Peyer's patch (tissue), 4 donors: ENCODE measurements at regions not wholly inside any gene's neighbourhood (a gene's known extent, or its start where the extent isn't known, plus 50 kb on each side); places are given as distances from the start of the nearest gene placed in this dataset.

Experiments
- DNase-seq, 3 donors: peaks; one replicate each; pipeline ENCODE4 v3.0.0-alpha.2; 2017 to 2019
- H3K27ac ChIP-seq, 4 donors: fragments of 200-600 bp; sonication (generic); one replicate each; pipeline ENCODE4 v1.5.1; 2016 to 2019
- H3K27me3 ChIP-seq, 2 donors: fragments of 200-600 bp; sonication (generic); one replicate each; pipeline ENCODE4 v1.5.1; 2019
- H3K36me3 ChIP-seq, 3 donors: fragments of 200-600 bp; sonication (generic); one replicate each; pipeline ENCODE4 v1.5.1; 2016 to 2019
- H3K4me1 ChIP-seq, 4 donors: fragments of 200-600 bp; sonication (generic); one replicate each; pipeline ENCODE4 v1.5.1; 2016 to 2019
- H3K4me3 ChIP-seq, 4 donors: fragments of 200-600 bp; sonication (generic); 1 replicate in 3 of 4; 2 replicates in 1 of 4; pipeline ENCODE4 v1.5.1; 2016 to 2019; ENCODE audit warnings: mild to moderate bottlenecking in 1 of 4
- H3K9me3 ChIP-seq, 4 donors: fragments of 200-600 bp; sonication (generic); one replicate each; pipeline ENCODE4 v1.5.1; 2016 to 2019; ENCODE audit warnings: mild to moderate bottlenecking in 1 of 4
- CTCF ChIP-seq, 6 experiments: fragments of 450-650 bp in 4 of 6; fragments of 200-600 bp in 2 of 6; sonication (generic) in 1 of 6; IDR thresholded peaks; one replicate each; pipeline ENCODE4 v1.5.1; 2017 to 2019; ENCODE audit warnings: antibody characterized with exemption in 6 of 6, mild to moderate bottlenecking in 3 of 6, moderate library complexity in 1 of 6
- POLR2A ChIP-seq, 2 donors: fragments of 450-650 bp; IDR thresholded peaks; one replicate each; pipeline ENCODE4 v1.5.1; 2017; ENCODE audit warnings: antibody characterized with exemption in 2 of 2, mild to moderate bottlenecking in 2 of 2, moderate library complexity in 2 of 2

GRCh38 chr5:163696579-163696887 is 191.1 kb downstream of the MAT2B start:
- H3K27ac ChIP-seq, result no peak overlapping the region
- no peaks in the 10 kb centered on the region for H3K27me3 ChIP-seq
- H3K4me1 ChIP-seq, result no peaks in the 10 kb centered on the region
- TF ChIP-seq CTCF (IDR thresholded peaks at IDR 0.05), result no peak
- no peak for TF ChIP-seq POLR2A (IDR thresholded peaks at IDR 0.05)
- no peaks in the 10 kb centered on the region for H3K9me3 ChIP-seq
- no peak overlapping the region for H3K4me3 ChIP-seq
- H3K36me3 ChIP-seq, result no peaks in the 10 kb centered on the region
- DNase-seq, result no peak

GRCh38 chr5:163706053-163706771 is 200.8 kb downstream of the MAT2B start:
- no peak for TF ChIP-seq POLR2A (IDR thresholded peaks at IDR 0.05)
- TF ChIP-seq CTCF (IDR thresholded peaks at IDR 0.05), result no peak
- Histone ChIP-seq H3K27me3 (no peaks in the 10 kb centered on the region), H3K36me3 (no peaks in the 10 kb centered on the region), H3K4me3 (no peak overlapping the region), H3K9me3 (no peaks in the 10 kb centered on the region), H3K27ac (no peak overlapping the region), H3K4me1 (no peaks in the 10 kb centered on the region)
- DNase-seq, result no peak

- H3K27me3 ChIP-seq, result no peaks in the 10 kb centered on the region
- H3K9me3 ChIP-seq, result no peaks in the 10 kb centered on the region
- TF ChIP-seq POLR2A (IDR thresholded peaks at IDR 0.05) (no peak), CTCF (IDR thresholded peaks at IDR 0.05) (no peak)
- no peak for DNase-seq
- H3K27ac ChIP-seq, result no peak overlapping the region
- H3K4me3 ChIP-seq, result no peak overlapping the region
- no peaks in the 10 kb centered on the region for H3K36me3 ChIP-seq
- H3K4me1 ChIP-seq, result no peaks in the 10 kb centered on the region
Measured at GRCh38 chr5:163712011-163712410, 206.6 kb downstream of the MAT2B start.

- Histone ChIP-seq H3K27ac (no peak overlapping the region), H3K4me1 (no peaks in the 10 kb centered on the region), H3K9me3 (no peaks in the 10 kb centered on the region), H3K27me3 (no peaks in the 10 kb centered on the region), H3K36me3 (no peaks in the 10 kb centered on the region), H3K4me3 (no peak overlapping the region)
- DNase-seq, result no peak
- TF ChIP-seq CTCF (IDR thresholded peaks at IDR 0.05), result no peak
- TF ChIP-seq POLR2A (IDR thresholded peaks at IDR 0.05), result no peak
Measured at GRCh38 chr5:163718272-163718671, 212.9 kb downstream of the MAT2B start.

- Histone ChIP-seq H3K4me3 (no peak overlapping the region), H3K27me3 (no peaks in the 10 kb centered on the region), H3K27ac (no peak overlapping the region), H3K9me3 (no peaks in the 10 kb centered on the region), H3K36me3 (no peaks in the 10 kb centered on the region), H3K4me1 (no peaks in the 10 kb centered on the region)
- TF ChIP-seq POLR2A (IDR thresholded peaks at IDR 0.05), result no peak
- no peak for TF ChIP-seq CTCF (IDR thresholded peaks at IDR 0.05)
- DNase-seq, result peak in 1 of 3 donors; percentile 30
Measured at GRCh38 chr5:163724305-163724704, 218.9 kb downstream of the MAT2B start.

- H3K27ac ChIP-seq, result peak overlapping the region in 1 of 4 donors; percentile 22
- no peaks in the 10 kb centered on the region for H3K4me1 ChIP-seq
- H3K4me3 ChIP-seq, result no peak overlapping the region
- H3K9me3 ChIP-seq, result no peaks in the 10 kb centered on the region
- peak in 2 of 3 donors; percentile 55 for DNase-seq
- H3K36me3 ChIP-seq, result no peaks in the 10 kb centered on the region
- no peaks in the 10 kb centered on the region for H3K27me3 ChIP-seq
- TF ChIP-seq POLR2A (IDR thresholded peaks at IDR 0.05) (no peak), CTCF (IDR thresholded peaks at IDR 0.05) (no peak)
Measured at GRCh38 chr5:163727028-163727427, 221.6 kb downstream of the MAT2B start.
